Upper lobe of right lung (tissue), 1 donor: ENCODE measurements at regions not wholly inside any gene's neighbourhood (a gene's known extent, or its start where the extent isn't known, plus 50 kb on each side); places are given as distances from the start of the nearest gene placed in this dataset.
A peak's percentile ranks its signal among the peaks of the same experiment; 100 is the strongest.

Experiments
- ATAC-seq: fragments of 200-7000 bp; cut with Tn5 transposase; one replicate; pipeline ENCODE4 v1.9.1; 2020; ENCODE audit warnings: mild to moderate bottlenecking, moderate library complexity
- DNase-seq: peaks from one replicate; pipeline ENCODE4 v3.0.0-alpha.2; 2020
- H3K27ac ChIP-seq: fragments of 200-600 bp; one replicate; pipeline ENCODE4 v1.8.0; 2022
- H3K27me3 ChIP-seq: fragments of 200-600 bp; one replicate; pipeline ENCODE4 v1.8.0; 2022; ENCODE audit warnings: mild to moderate bottlenecking
- H3K36me3 ChIP-seq: fragments of 200-600 bp; one replicate; pipeline ENCODE4 v1.8.0; 2022
- H3K4me1 ChIP-seq: fragments of 200-600 bp; one replicate; pipeline ENCODE4 v1.8.0; 2022
- H3K4me3 ChIP-seq: fragments of 200-600 bp; one replicate; pipeline ENCODE4 v1.8.0; 2022; ENCODE audit warnings: mild to moderate bottlenecking
- H3K9me3 ChIP-seq: fragments of 200-600 bp; one replicate; pipeline ENCODE4 v1.8.0; 2022
- CTCF ChIP-seq: fragments of 200-600 bp; IDR thresholded peaks from one replicate; pipeline ENCODE4 v1.8.0; 2022; ENCODE audit warnings: antibody characterized with exemption
- intact Hi-C: fragments of 100-400 bp; cut with DNase I; formaldehyde crosslinking; loops from one replicate; pipeline ENCODE4 v1.11.0; 2022
- donor health status: DM: no; HTN: yes; CAD: no; lungs with severe emphysema.

DNA sequence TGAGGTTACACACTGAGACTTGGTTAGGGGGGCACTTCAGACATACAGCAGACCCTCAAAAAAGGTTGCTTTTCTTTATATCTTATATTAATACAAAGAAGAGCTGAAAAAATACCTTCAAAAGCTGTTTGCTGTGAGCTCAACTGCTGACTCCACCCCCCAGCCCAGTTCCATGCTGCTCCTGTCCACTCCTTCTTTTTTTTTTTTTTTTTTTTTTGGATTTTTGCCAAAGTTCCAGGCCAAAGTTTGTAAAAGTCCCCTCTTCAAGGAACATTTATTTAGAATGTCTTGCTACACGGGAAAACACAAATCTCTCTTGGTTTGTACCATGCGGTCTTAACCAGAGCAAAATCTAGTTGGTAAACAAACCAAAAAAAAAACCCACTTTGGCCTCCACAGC is 85.3 kb upstream of the AKAP12 start:
- TF ChIP-seq CTCF, result no peak
- intact Hi-C loops, result no loop called here
- Histone ChIP-seq H3K36me3 (no peaks in the 10 kb centered on the region), H3K27ac (no peak overlapping the region), H3K27me3 (no peaks in the 10 kb centered on the region), H3K4me1 (no peaks in the 10 kb centered on the region), H3K4me3 (no peak overlapping the region), H3K9me3 (no peaks in the 10 kb centered on the region)
- ATAC-seq (no peak), DNase-seq (no peak)

- H3K4me3 ChIP-seq, result no peak overlapping the region
- intact Hi-C loops, result no loop called here
- no peaks in the 10 kb centered on the region for H3K4me1 ChIP-seq
- ATAC-seq (no peak), DNase-seq (no peak)
- no peak overlapping the region for H3K27ac ChIP-seq
- H3K36me3 ChIP-seq, result no peaks in the 10 kb centered on the region
- H3K9me3 ChIP-seq, result no peaks in the 10 kb centered on the region
- TF ChIP-seq CTCF, result no peak
- no peaks in the 10 kb centered on the region for H3K27me3 ChIP-seq
Observed at GRCh38 chr6:151155095-151155494, 84.7 kb upstream of the AKAP12 start.

DNA sequence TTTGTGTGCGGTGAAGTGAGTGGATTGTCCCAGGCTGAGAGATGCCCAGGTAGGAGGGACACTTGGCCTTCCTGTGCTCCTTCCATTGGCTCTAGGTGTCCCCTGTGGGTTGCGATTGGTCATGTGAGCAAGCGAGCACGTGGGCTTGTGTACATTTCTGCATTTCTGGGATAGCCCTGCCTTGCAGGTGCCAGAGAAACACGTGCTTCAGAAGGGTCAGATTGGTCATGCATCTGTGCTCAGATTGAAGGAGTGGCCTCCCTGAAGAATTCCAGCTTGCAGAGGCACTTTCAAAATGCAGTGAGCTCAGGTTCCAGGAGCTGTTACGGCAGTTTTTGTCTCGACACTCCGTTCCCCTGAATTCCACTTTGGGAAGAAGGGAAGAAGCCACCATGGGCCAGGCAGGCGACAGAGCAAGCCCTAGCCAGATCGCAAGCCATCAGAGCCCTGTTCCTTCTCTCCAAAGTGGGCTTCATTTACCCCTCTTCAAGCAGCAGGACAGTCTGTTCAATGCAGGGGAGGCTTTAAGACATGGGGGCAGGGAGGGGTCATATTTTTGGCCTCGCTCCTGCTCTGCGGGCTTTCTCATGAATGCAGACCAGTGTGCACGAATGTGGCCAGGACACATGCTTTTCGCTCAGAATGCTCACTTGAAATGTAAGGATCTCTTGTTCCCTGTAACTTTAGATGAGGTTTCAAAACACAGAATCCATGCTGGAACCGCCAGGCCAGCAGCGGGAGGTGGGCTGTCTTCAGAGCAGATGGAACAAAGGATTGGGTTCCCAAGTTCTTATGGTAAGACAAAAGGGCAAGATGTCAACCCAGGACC is 78.6 kb upstream of the AKAP12 start:
- DNase-seq, result peak; percentile 70
- intact Hi-C loops, result no loop called here
- no peaks in the 10 kb centered on the region for H3K36me3 ChIP-seq
- peak; percentile 96 for ATAC-seq
- H3K9me3 ChIP-seq, result no peaks in the 10 kb centered on the region
- TF ChIP-seq CTCF, result no peak
- no peak overlapping the region for H3K4me3 ChIP-seq
- H3K27ac ChIP-seq, result no peak overlapping the region
- H3K4me1 ChIP-seq, result no peaks in the 10 kb centered on the region
- no peaks in the 10 kb centered on the region for H3K27me3 ChIP-seq

- Histone ChIP-seq H3K27ac (no peak overlapping the region), H3K4me3 (no peak overlapping the region), H3K9me3 (no peaks in the 10 kb centered on the region), H3K36me3 (no peaks in the 10 kb centered on the region), H3K4me1 (no peaks in the 10 kb centered on the region), H3K27me3 (no peaks in the 10 kb centered on the region)
- DNase-seq, result no peak
- TF ChIP-seq CTCF, result no peak
- intact Hi-C loops, result no loop called here
- ATAC-seq, result no peak
Observed at GRCh38 chr6:151164383-151164782, 75.4 kb upstream of the AKAP12 start.

DNA sequence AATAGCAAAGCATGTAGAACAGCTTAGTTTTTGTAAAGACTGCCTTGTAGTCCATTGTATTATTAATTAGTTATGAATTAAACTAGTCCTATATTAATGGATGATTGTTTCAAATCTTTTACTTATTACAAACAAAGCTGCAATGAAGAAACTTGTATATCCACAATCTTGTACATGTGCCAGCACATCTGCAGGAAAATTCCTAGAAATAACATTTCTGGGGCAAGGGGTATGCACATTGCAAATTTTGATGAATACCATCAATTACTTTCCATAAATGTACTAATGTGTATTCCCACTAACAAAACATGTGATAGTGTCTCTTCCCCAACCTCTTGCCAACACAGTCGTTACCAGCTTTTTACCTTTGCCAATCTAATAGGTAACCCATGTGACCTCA is 73.6 kb upstream of the AKAP12 start:
- Histone ChIP-seq H3K27me3 (no peaks in the 10 kb centered on the region), H3K9me3 (no peaks in the 10 kb centered on the region), H3K36me3 (no peaks in the 10 kb centered on the region), H3K4me3 (no peak overlapping the region), H3K4me1 (no peaks in the 10 kb centered on the region), H3K27ac (no peak overlapping the region)
- no peak for ATAC-seq
- intact Hi-C loops, result no loop called here
- no peak for DNase-seq
- TF ChIP-seq CTCF, result no peak
